WI38 (cell line): ENCODE measurements at regions not wholly inside any gene's neighbourhood (a gene's known extent, or its start where the extent isn't known, plus 50 kb on each side); places are given as distances from the start of the nearest gene placed in this dataset.
"Not testable (repeated sequence)": the region's sequence is repeated elsewhere in the genome, so short reads cannot be mapped to it uniquely, and the experiment has no call there.

ENCODE experiments used
- H3K4me3 ChIP-seq: 2 replicates; pipeline ENCODE4 v1.5.1; 2011; ENCODE audit warnings: low read depth, mild to moderate bottlenecking, control low read depth, low read length
- TF ChIP-seq, protein P1 (sequence below): IDR thresholded peaks from 2 replicates; pipeline ENCODE4 v1.5.1; 2012; ENCODE audit warnings: low read depth, mild to moderate bottlenecking, control low read depth, low read length

DNA sequence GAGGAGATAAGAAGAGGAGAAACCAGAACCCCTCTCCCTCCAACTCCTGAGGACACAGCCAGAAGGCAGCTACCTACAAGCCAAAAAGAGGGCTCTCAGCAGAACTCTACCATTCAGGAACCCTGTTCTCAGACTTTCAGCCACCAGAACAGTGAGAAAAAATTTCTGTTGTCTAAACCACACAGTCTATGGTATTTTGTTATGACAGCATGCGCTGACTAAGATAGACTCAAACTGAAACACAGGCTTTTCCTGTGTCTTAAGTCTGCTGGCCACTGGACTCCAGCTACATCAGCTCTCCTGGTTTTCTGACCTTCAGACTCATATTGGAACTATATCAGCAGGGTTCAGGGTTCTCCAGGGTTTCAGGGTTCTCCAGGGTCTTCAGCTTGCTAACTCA lies 126.5 kb upstream of the TNFSF4 start:
- TF ChIP-seq, protein P1, sequence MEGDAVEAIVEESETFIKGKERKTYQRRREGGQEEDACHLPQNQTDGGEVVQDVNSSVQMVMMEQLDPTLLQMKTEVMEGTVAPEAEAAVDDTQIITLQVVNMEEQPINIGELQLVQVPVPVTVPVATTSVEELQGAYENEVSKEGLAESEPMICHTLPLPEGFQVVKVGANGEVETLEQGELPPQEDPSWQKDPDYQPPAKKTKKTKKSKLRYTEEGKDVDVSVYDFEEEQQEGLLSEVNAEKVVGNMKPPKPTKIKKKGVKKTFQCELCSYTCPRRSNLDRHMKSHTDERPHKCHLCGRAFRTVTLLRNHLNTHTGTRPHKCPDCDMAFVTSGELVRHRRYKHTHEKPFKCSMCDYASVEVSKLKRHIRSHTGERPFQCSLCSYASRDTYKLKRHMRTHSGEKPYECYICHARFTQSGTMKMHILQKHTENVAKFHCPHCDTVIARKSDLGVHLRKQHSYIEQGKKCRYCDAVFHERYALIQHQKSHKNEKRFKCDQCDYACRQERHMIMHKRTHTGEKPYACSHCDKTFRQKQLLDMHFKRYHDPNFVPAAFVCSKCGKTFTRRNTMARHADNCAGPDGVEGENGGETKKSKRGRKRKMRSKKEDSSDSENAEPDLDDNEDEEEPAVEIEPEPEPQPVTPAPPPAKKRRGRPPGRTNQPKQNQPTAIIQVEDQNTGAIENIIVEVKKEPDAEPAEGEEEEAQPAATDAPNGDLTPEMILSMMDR, result no peak
- H3K4me3 ChIP-seq, result no peak overlapping the region

- no peak overlapping the region for H3K4me3 ChIP-seq
- TF ChIP-seq, protein P1, result no peak
Measured at GRCh38 chr1:173337126-173337525, 130.0 kb upstream of the TNFSF4 start.

DNA sequence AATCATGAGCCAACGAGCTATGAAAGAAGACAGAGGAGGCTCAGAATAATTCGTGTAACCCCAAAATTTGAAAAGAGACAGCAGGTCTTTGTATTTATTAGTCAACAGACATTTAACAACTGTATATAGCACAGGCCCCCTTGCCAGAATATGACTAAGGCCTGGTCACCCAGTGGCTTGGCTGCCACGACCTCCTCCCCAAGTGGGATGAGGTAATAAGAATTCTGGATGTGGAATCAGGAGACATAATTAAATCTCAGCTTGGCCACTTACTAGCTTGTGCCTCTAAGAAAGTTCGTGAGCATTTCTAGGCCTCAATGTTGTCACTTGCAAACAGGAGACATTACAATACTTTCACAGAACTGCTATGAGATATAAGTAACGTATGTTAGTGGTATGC lies 134.2 kb upstream of the TNFSF4 start:
- TF ChIP-seq, protein P1, result no peak
- no peak overlapping the region for H3K4me3 ChIP-seq

GRCh38 chr1:173341971-173342370 lies 134.8 kb upstream of the TNFSF4 start:
- H3K4me3 ChIP-seq, result no peak overlapping the region
- TF ChIP-seq, protein P1, result no peak

- H3K4me3 ChIP-seq, result no peak overlapping the region
- TF ChIP-seq, protein P1, result no peak
Measured at GRCh38 chr1:173342736-173343135, 134.4 kb upstream of the PRDX6 start.

- TF ChIP-seq, protein P1, result no peak
- no peak overlapping the region for H3K4me3 ChIP-seq
Measured at GRCh38 chr1:173344034-173344743, 132.9 kb upstream of the PRDX6 start.

- no peak overlapping the region for H3K4me3 ChIP-seq
- TF ChIP-seq, protein P1, result no peak
Measured at GRCh38 chr1:173347282-173347818, 129.8 kb upstream of the PRDX6 start.

GRCh38 chr1:173352635-173353034 lies 124.5 kb upstream of the PRDX6 start:
- H3K4me3 ChIP-seq, result not testable (repeated sequence)
